HG03439 (cell line): ENCODE measurements at regions not wholly inside any gene's neighbourhood (a gene's known extent, or its start where the extent isn't known, plus 50 kb on each side); places are given as distances from the start of the nearest gene placed in this dataset.
A peak's percentile ranks its signal among the peaks of the same experiment; 100 is the strongest.
"Not testable (repeated sequence)": the region's sequence is repeated elsewhere in the genome, so short reads cannot be mapped to it uniquely, and the experiment has no call there.

Source experiments
- ATAC-seq: cut with Tn5 transposase; IDR thresholded peaks from one replicate; pipeline ENCODE4 v1.9.1; 2021; ENCODE audit warnings: mild to moderate bottlenecking, moderate library complexity; ENCODE audit not compliant: unreplicated experiment

GRCh38 chr6:6474170-6474920 is 114.2 kb upstream of the LY86 start:
- ATAC-seq, result no peak

- ATAC-seq, result no peak
Measured at GRCh38 chr6:6479785-6480184, 108.7 kb upstream of the LY86 start.

- ATAC-seq, result no peak
Measured at GRCh38 chr6:6482256-6482655, 106.3 kb upstream of the LY86 start.

- ATAC-seq, result no peak
Measured at GRCh38 chr6:6483168-6483567, 105.4 kb upstream of the LY86 start.

GRCh38 chr6:6483733-6484132 is 104.8 kb upstream of the LY86 start:
- no peak for ATAC-seq

- ATAC-seq, result no peak
Measured at GRCh38 chr6:6484681-6485080, 103.8 kb upstream of the LY86 start.

- no peak for ATAC-seq
Measured at GRCh38 chr6:6486595-6486994, 101.9 kb upstream of the LY86 start.

- no peak for ATAC-seq
Measured at GRCh38 chr6:6491761-6492160, 96.8 kb upstream of the LY86 start.

GRCh38 chr6:6492675-6493074 is 95.8 kb upstream of the LY86 start:
- no peak for ATAC-seq

GRCh38 chr6:6494139-6494538 is 94.4 kb upstream of the LY86 start:
- ATAC-seq, result not testable (repeated sequence)

- ATAC-seq, result peak; percentile 62
Measured at GRCh38 chr6:6494677-6495076, 93.8 kb upstream of the LY86 start.

GRCh38 chr6:6495851-6496250 is 92.7 kb upstream of the LY86 start:
- no peak for ATAC-seq

- no peak for ATAC-seq
Measured at GRCh38 chr6:6497541-6497940, 91.0 kb upstream of the LY86 start.

- no peak for ATAC-seq
Measured at GRCh38 chr6:6497976-6498375, 90.5 kb upstream of the LY86 start.

- no peak for ATAC-seq
Measured at GRCh38 chr6:6503191-6503590, 85.3 kb upstream of the LY86 start.

GRCh38 chr6:6505111-6505510 is 83.4 kb upstream of the LY86 start:
- ATAC-seq, result no peak

GRCh38 chr6:6508643-6509042 is 79.9 kb upstream of the LY86 start:
- ATAC-seq, result no peak

GRCh38 chr6:6509284-6509683 is 79.2 kb upstream of the LY86 start:
- ATAC-seq, result no peak

- no peak for ATAC-seq
Measured at GRCh38 chr6:6512711-6513110, 75.8 kb upstream of the LY86 start.

- peak; percentile 69 for ATAC-seq
Measured at GRCh38 chr6:6515691-6516607, 72.6 kb upstream of the LY86 start.

- no peak for ATAC-seq
Measured at GRCh38 chr6:6516666-6517458, 71.7 kb upstream of the LY86 start.
